ENCODE measurements at regions not wholly inside any gene's neighbourhood (a gene's known extent, or its start where the extent isn't known, plus 50 kb on each side); places are given as distances from the start of the nearest gene placed in this dataset.

DNA sequence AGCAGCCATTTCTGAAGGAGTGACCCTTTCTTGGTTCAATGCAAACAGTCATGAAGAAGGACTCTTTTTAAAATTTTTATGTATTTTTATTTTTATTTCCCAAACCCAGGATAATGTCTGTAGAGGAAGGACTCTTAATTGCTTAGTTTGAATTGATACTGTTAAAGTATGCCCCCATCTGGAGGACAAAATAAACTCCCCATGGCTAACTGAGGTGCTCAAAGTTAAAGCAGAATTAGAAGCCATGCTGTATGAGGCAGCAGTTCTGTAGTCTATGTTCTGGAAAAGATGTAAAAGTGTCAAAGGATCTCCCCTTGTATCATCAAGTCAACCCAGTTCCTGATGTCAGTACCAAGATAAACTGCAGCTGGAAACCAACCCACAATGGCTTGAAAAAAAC is 617.9 kb upstream of the GRM3 start:
- dilution Hi-C loops (cut with MboI; ENCODE audit: extremely low pct_ligation_motif_present, low sequenced_read_pairs), result no loop called here
- Histone ChIP-seq H3K9me3 (ENCODE audit: control insufficient read depth, low read depth, low read length) (no peaks in the 10 kb centered on the region), H3K9me1 (ENCODE audit: control insufficient read depth, extremely low read depth, insufficient read depth, low read length) (no peaks in the 10 kb centered on the region), H3K79me2 (ENCODE audit: control insufficient read depth, insufficient read depth, low read length) (no peaks in the 10 kb centered on the region), H3K27me3 (ENCODE audit: control insufficient read depth, extremely low read depth, insufficient read depth, low read length) (no peaks in the 10 kb centered on the region), H3K4me2 (ENCODE audit: control insufficient read depth, extremely low read depth, insufficient read depth, low read depth, low read length) (no peak overlapping the region), H3K4me3 (ENCODE audit: control insufficient read depth in 2 of 3, extremely low read depth in 1 of 3, insufficient read depth in 2 of 3, low read depth in 1 of 3, low read length in 3 of 3) (no peak overlapping the region), H3K27ac (ENCODE audit: control insufficient read depth, insufficient read depth, low read length) (no peak overlapping the region), H3K9ac (ENCODE audit: control insufficient read depth, extremely low read depth, insufficient read depth, low read length) (no peak overlapping the region), H4K20me1 (ENCODE audit: control insufficient read depth, extremely low read depth, insufficient read depth, low read length) (no peaks in the 10 kb centered on the region), H3K4me1 (ENCODE audit: control insufficient read depth, extremely low read depth, insufficient read depth, low read length) (no peaks in the 10 kb centered on the region), H2AFZ (ENCODE audit: control insufficient read depth, low read length) (no peak overlapping the region), H3K36me3 (ENCODE audit: control insufficient read depth in 2 of 2, extremely low read depth in 1 of 2, insufficient read depth in 2 of 2, low read length in 2 of 2) (no peaks in the 10 kb centered on the region)
- FAIRE-seq (no peak), DNase-seq (ENCODE audit: low read depth, low spot score) (no peak)
- TF ChIP-seq, protein P1, sequence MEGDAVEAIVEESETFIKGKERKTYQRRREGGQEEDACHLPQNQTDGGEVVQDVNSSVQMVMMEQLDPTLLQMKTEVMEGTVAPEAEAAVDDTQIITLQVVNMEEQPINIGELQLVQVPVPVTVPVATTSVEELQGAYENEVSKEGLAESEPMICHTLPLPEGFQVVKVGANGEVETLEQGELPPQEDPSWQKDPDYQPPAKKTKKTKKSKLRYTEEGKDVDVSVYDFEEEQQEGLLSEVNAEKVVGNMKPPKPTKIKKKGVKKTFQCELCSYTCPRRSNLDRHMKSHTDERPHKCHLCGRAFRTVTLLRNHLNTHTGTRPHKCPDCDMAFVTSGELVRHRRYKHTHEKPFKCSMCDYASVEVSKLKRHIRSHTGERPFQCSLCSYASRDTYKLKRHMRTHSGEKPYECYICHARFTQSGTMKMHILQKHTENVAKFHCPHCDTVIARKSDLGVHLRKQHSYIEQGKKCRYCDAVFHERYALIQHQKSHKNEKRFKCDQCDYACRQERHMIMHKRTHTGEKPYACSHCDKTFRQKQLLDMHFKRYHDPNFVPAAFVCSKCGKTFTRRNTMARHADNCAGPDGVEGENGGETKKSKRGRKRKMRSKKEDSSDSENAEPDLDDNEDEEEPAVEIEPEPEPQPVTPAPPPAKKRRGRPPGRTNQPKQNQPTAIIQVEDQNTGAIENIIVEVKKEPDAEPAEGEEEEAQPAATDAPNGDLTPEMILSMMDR (optimal IDR thresholded peaks at IDR 0.05 in 1 of 3, IDR thresholded peaks at IDR 0.05 in 1 of 3, conservative IDR thresholded peaks at IDR 0.05 in 1 of 3; ENCODE audit: extremely low read depth in 1 of 3, insufficient read depth in 2 of 3, low read length in 3 of 3), result no peak

DNA sequence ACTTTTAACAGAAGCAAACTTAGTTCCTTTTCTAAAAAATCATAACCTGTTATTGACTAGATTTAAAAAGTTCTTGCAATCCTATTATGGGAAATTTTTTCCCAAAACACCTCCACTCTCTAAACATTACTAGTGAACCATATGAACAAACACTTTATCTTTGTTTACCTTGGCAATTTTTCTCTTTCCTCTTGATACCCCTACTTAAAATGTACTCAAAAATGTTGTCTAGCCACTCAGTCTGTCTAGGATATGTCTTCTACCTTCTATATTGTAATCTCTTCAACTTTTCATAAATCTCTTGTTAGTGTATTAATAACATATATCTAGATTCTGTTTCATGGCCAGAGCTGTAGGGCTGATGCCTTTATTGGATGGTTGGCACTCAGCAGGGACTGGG is 630.0 kb upstream of the GRM3 start:
- TF ChIP-seq, protein P1 (optimal IDR thresholded peaks at IDR 0.05 in 1 of 3, IDR thresholded peaks at IDR 0.05 in 1 of 3, conservative IDR thresholded peaks at IDR 0.05 in 1 of 3; ENCODE audit: extremely low read depth in 1 of 3, insufficient read depth in 2 of 3, low read length in 3 of 3), result no peak
- TF ChIP-seq EZH2 (IDR thresholded peaks at IDR 0.05; ENCODE audit: low read length), result no peak
- dilution Hi-C loops (cut with MboI; ENCODE audit: extremely low pct_ligation_motif_present, low sequenced_read_pairs), result no loop called here
- Histone ChIP-seq H3K4me1 (ENCODE audit: control insufficient read depth, extremely low read depth, insufficient read depth, low read length) (no peaks in the 10 kb centered on the region), H3K36me3 (ENCODE audit: control insufficient read depth in 2 of 2, extremely low read depth in 1 of 2, insufficient read depth in 2 of 2, low read length in 2 of 2) (no peaks in the 10 kb centered on the region), H3K4me2 (ENCODE audit: control insufficient read depth, extremely low read depth, insufficient read depth, low read depth, low read length) (no peak overlapping the region), H3K79me2 (ENCODE audit: control insufficient read depth, insufficient read depth, low read length) (no peaks in the 10 kb centered on the region), H3K9ac (ENCODE audit: control insufficient read depth, extremely low read depth, insufficient read depth, low read length) (no peak overlapping the region), H3K27me3 (ENCODE audit: control insufficient read depth, extremely low read depth, insufficient read depth, low read length) (no peaks in the 10 kb centered on the region), H4K20me1 (ENCODE audit: control insufficient read depth, extremely low read depth, insufficient read depth, low read length) (no peaks in the 10 kb centered on the region), H3K9me3 (ENCODE audit: control insufficient read depth, low read depth, low read length) (no peaks in the 10 kb centered on the region), H3K4me3 (ENCODE audit: control insufficient read depth in 2 of 3, extremely low read depth in 1 of 3, insufficient read depth in 2 of 3, low read depth in 1 of 3, low read length in 3 of 3) (no peak overlapping the region), H3K27ac (ENCODE audit: control insufficient read depth, insufficient read depth, low read length) (no peak overlapping the region), H2AFZ (ENCODE audit: control insufficient read depth, low read length) (no peak overlapping the region), H3K9me1 (ENCODE audit: control insufficient read depth, extremely low read depth, insufficient read depth, low read length) (no peaks in the 10 kb centered on the region)
- no peak for FAIRE-seq
- no peak for DNase-seq (ENCODE audit: low read depth, low spot score)

Measured in keratinocyte (primary cell).